Central memory CD4-positive, alpha-beta T cell (primary cell): ENCODE measurements at regions not wholly inside any gene's neighbourhood (a gene's known extent, or its start where the extent isn't known, plus 50 kb on each side); places are given as distances from the start of the nearest gene placed in this dataset.

Source experiments
- DNase-seq: peaks from one replicate; pipeline ENCODE4 v3.0.0; 2022

DNA sequence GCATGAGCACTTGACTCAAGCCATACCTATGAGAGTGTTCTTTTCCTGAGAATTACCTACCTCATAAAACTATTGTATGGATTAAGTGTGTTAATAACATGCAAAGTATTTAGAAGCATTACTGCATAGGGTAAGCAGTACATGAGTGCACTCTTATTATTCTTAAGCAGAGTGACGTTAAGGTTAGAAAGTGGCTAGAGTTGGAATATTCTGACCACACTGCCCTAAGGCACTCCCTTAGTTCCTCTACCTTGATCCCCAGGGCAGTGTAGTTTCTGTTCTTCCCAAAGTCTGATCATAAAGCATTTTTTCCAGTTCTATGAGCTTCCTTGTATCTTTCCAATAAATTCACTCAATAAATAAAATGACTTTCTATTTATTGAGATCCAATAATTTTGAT is 189.2 kb downstream of the PCSK1 start:
- no peak for DNase-seq

GRCh38 chr5:96243203-96243602 is 189.8 kb downstream of the PCSK1 start:
- no peak for DNase-seq

- no peak for DNase-seq
These were observed 190.5 kb downstream of the PCSK1 start for GRCh38 chr5:96242571-96242970.

DNA sequence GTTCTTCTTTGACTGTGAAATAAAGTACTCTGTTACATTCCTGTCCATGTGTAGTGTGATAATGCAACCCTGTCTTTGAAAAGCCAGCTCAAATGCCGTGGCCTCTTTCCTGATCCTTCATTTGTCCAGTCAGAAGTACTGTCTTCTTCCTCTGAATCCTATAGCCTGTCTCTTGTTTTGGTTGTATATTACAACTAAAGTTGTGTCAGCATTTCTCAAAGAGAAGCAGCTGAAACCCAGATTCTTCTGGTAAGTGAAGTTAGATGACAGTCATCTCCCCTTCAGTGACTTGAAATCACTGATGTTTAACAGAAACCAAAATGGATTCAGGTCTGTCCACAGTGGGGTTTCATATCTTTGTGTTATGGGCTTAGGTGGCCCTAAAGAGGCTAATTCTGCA is 196.2 kb downstream of the PCSK1 start:
- DNase-seq = no peak

GRCh38 chr5:96236051-96236450 is 197.0 kb downstream of the PCSK1 start:
- no peak for DNase-seq

- DNase-seq = no peak
These were observed 197.8 kb downstream of the PCSK1 start for GRCh38 chr5:96235008-96235910.

DNA sequence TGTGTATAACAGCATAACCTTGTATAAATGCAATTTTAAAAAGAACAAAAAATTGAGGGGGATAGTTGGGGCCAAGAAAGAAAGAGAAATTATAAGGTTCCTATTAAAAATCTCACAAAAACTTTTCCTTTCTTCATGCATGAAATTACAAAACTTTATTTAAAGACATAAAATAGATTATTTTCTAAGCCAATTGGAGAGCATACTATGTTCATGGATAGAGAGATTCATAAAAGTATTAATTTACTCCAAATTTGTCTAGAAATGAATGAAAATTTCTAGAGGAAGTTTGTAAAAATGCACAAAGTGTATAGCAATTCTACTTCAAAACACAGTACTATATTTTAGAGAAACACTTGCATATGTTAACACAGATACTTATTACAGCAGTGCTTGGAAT is 200.4 kb downstream of the PCSK1 start:
- DNase-seq = no peak

DNA sequence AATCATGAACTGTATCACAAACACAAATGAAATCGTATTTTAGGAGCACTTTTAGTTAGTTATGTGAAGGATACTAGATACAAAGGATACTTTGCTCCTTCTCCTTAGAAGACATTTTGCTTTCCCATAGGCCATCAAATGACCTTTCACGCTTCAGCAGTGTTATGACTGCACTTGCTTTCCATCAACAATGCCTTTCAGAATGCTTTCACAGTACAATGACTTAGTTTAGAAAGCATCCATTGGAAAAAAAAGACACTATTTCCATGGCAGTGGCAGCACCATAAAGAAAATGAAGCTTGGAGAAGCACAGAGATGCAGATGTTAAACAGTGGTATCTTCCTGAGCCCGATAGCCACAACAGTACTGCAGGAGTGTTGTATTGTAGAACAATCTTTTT is 203.9 kb downstream of the PCSK1 start:
- no peak for DNase-seq

DNA sequence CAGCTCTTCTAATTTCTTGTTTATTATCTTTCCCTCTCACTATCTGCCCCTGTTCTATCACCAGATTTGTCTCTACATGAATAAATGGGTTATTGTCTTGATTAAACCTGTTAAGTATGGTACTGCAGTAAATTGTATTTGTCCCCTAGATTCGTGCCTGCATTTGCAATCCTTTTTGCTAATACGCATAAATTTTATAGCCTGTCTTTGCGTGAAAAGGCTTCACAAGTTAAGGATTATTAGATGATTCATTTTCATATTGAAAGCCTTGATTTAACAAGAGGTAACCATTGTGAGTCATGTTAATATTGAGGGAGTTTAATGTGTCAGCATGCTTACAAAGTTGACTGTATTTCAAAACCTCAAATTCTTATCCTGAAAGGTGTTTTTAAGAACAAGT is 204.6 kb downstream of the PCSK1 start:
- DNase-seq = no peak

DNA sequence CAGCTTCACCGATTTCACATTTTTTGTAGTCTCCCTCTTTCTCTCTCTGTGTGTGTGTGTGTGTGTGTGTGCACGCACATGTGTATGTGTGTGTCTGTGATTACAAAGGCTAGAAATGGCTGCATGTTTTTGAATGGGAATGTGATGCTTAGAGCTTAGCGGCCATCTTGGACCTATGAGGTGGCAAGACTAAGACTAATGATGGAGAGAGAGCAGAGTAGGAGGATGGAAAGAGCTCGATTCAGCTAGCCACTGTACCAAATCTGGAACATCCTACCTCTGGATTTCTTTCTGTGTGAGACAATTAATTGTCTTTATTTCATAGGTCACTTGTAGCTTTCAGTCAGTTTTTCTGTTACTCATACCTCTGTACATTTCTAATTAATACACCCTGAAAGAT is 205.1 kb downstream of the PCSK1 start:
- DNase-seq = no peak

DNA sequence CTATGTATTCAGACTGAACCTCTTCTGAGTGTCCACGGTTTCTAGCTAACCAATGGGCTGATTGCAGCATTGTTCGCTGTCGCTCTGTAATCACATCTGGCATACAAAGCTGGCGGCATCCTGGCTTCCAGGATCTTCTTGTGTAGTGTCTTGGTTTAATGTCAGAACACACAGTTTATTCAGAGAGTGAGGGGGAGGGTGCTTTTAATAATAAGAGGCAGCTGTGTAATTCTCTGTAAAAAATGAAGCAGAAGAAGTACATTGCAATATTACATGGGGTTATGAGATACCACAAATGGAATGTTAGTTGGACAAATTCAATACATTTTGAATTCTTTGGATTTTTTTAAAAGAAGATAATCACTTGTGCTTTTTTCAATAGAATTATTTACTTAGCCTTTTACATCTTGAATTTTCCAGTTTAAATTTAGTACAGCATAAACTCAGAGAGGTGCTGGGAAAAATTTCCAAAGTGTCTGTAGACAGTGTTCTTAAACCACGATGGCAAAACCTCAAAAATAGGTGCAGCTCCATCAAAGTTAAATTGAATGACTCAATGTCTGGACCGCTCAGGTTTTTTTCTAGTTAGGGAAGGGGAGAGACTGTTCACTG is 206.0 kb downstream of the PCSK1 start:
- DNase-seq = no peak

DNA sequence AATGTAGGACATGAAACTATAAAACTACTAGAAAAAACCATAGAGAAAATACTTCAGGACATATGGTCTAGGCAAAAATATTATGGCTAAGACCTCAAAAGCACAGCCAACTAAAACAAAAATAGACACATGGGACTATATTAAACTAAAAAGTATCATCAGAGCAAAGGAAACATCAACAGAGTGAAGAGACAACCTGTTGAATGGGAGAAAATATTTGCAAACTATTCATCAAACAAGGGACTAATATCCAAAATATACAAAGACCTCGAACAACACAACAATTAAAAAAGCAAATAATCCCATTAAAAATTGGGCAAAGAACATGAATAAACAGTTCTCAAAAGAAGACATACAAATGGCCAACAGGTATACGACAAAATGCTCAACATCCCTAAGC is 210.9 kb downstream of the PCSK1 start:
- no peak for DNase-seq

GRCh38 chr5:96220610-96221390 is 212.2 kb downstream of the PCSK1 start:
- no peak for DNase-seq

DNA sequence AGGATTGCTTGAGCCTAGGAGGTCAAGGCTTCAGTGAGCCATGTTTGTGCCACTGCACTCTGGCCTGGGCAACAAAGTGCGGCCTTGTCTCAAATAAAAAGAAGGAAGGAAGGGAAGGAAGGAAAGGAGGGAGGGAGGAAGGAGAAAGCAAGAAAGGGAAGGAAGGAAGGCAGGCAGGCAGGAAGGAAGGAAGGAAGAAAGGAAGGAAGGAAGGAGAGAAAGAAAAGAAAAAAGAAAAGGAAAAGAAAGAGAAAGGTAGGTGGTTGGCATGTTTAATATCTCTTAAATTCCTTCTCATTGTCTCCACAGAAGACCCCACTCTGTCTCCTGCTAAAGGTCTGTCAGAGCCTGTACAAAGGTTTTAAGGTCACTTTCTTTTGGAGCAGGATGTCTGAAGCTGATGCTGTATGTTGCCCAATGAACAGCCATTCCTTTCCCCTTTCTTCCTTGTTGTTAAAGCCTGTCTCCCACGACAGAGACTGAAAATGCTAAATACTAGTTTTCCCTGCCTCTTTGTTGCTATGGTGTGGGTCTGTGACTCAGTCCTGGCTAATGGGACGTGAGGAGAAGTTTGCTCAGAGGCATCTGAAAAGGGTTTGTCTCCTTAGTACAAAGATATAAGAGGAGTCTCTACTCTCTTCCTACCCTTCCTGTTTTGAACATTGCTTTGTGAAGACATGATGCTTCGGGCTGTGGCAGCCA is 213.3 kb downstream of the PCSK1 start:
- DNase-seq = no peak

GRCh38 chr5:96218653-96219052 is 214.4 kb downstream of the PCSK1 start:
- no peak for DNase-seq

DNA sequence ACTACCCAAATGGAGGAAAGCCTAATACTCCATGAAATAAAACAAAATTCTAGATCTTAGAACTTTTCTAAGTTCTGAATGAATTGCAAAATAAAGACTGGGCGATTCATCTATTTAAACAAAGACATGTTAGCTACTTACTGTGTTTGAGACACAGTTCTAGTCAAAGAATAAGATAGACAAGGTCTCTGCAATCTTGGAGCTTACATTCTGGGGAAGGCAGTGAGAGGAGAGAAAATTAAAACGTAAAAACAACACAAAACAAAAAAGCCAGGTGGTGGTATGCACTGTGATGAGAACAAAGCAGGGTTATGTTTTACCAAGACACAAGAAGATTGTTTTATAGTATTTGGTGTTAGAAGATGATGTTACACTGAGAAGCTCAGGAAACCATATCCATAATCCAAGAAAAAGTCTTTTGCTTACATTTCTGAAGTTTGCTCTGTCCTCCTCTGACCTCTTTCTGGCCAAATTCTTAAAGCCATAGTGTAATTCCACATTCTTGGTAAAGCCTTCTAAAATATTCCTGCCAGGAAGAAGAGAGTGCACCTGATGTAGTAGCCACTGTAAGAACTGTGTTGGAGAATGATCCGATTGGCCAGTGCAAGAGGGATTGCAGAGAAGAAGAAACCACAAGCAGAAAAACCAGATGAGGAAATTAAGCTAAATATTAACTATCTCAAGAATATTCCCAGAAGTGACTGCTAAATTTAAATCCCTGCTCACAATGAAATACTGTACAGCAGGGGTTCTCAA is 218.4 kb downstream of the PCSK1 start:
- DNase-seq = no peak

GRCh38 chr5:96209829-96210228 is 223.2 kb downstream of the PCSK1 start:
- DNase-seq = no peak

GRCh38 chr5:96207420-96207819 is 225.6 kb downstream of the PCSK1 start:
- DNase-seq = no peak

- DNase-seq = no peak
These were observed 229.3 kb downstream of the PCSK1 start for GRCh38 chr5:96203761-96204160.

DNA sequence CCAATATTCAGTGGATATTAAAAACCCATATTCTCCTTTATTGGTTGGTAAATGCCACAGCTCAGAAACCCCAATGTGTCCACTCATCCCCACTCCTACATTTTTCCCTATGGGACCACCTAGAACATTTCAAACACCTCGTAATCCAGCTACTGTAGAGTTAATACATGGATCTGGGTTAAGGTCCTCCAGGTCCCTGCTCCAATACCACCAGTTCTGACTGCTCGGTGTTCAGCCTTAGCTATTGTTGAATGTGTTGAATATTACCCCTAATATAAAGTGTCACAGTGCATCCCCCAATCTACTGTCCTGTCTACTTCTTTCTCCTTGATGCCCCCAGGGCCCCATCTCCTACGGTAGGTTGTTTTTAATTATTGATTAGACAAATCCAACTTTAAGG is 231.5 kb downstream of the PCSK1 start:
- DNase-seq = no peak

GRCh38 chr5:96200641-96201040 is 232.4 kb downstream of the PCSK1 start:
- DNase-seq = no peak

GRCh38 chr5:96199713-96200183 is 233.3 kb downstream of the PCSK1 start:
- DNase-seq = no peak
